Kidney (tissue), 13 donors: ENCODE measurements at regions not wholly inside any gene's neighbourhood (a gene's known extent, or its start where the extent isn't known, plus 50 kb on each side); places are given as distances from the start of the nearest gene placed in this dataset.

Experiments
- DNase-seq, 5 donors: peaks; one replicate each; pipeline ENCODE4 v3.0.0-alpha.2; 2013 to 2020
- FAIRE-seq: peaks from 2 replicates; lab custom pipeline; 2012; peaks lifted over from hg19 to GRCh38; lab: Jason Lieb, UNC
- H3K27ac ChIP-seq, 2 donors: one replicate each; pipeline ENCODE4 v1.7.0; 2013; ENCODE audit warnings: low read depth in 2 of 2, low read length in 2 of 2, inconsistent platforms in 1 of 2
- H3K27me3 ChIP-seq: one replicate; pipeline ENCODE4 v1.7.1; 2013; ENCODE audit warnings: low read length, inconsistent platforms; ENCODE audit not compliant: control insufficient read depth, insufficient read depth
- H3K36me3 ChIP-seq, 3 donors: one replicate each; pipeline versions ENCODE4 v1.7.0 to v1.7.1; 2013; ENCODE audit warnings: low read length in 3 of 3, control low read depth in 1 of 3, inconsistent platforms in 1 of 3; ENCODE audit not compliant: insufficient read depth in 3 of 3, control insufficient read depth in 2 of 3
- H3K4me1 ChIP-seq, 3 donors: one replicate each; pipeline versions ENCODE4 v1.7.0 to v1.7.1; 2013; ENCODE audit warnings: low read length in 3 of 3, inconsistent platforms in 1 of 3, low read depth in 1 of 3; ENCODE audit not compliant: control insufficient read depth in 2 of 3, insufficient read depth in 2 of 3
- H3K4me3 ChIP-seq, 3 donors: one replicate each; pipeline versions ENCODE4 v1.7.0 to v1.8.1; 2013; ENCODE audit warnings: low read length in 3 of 3, control low read depth in 1 of 3, inconsistent platforms in 1 of 3
- H3K9ac ChIP-seq, 3 donors: one replicate each; pipeline versions ENCODE4 v1.7.0 to v1.7.1; 2013; ENCODE audit warnings: low read length in 3 of 3, control low read depth in 1 of 3, inconsistent platforms in 1 of 3
- H3K9me3 ChIP-seq, 3 donors: one replicate each; pipeline versions ENCODE4 v1.7.0 to v1.7.1; 2013; ENCODE audit warnings: low read length in 3 of 3, control low read depth in 1 of 3, inconsistent platforms in 1 of 3; ENCODE audit not compliant: control insufficient read depth in 2 of 3, insufficient read depth in 1 of 3
- CTCF ChIP-seq: IDR thresholded peaks from 3 replicates; pipeline ENCODE4 v1.5.1; 2012; ENCODE audit warnings: mild to moderate bottlenecking, moderate library complexity, borderline replicate concordance; ENCODE audit not compliant: insufficient read depth; ENCODE audit errors: extremely low read depth
- intact Hi-C: fragments of 100-400 bp; cut with DNase I; formaldehyde crosslinking; loops from one replicate; pipeline ENCODE4 v1.11.1; 2022
- donor health status: control.
- donor health status: control.
- donor health status: control.
- donor health status: control.
- donor health status: control.
- donor health status: DM: yes; HTN: yes; CAD: no.
- donor health status: Normal renal cell carcinoma (clear cell type).

GRCh38 chr4:119725688-119726330 lies 97.2 kb upstream of the PDE5A start:
- Histone ChIP-seq H3K36me3 (no peaks in the 10 kb centered on the region), H3K9ac (no peak overlapping the region), H3K9me3 (no peaks in the 10 kb centered on the region), H3K27ac (no peak overlapping the region), H3K27me3 (no peaks in the 10 kb centered on the region), H3K4me1 (peaks cover 0 to 6% (median 2%) of the 10 kb centered on the region in 3 donors), H3K4me3 (no peak overlapping the region)
- FAIRE-seq: no peak
- DNase-seq: no peak
- no peak for TF ChIP-seq CTCF
- intact Hi-C loops: no loop called here

DNA sequence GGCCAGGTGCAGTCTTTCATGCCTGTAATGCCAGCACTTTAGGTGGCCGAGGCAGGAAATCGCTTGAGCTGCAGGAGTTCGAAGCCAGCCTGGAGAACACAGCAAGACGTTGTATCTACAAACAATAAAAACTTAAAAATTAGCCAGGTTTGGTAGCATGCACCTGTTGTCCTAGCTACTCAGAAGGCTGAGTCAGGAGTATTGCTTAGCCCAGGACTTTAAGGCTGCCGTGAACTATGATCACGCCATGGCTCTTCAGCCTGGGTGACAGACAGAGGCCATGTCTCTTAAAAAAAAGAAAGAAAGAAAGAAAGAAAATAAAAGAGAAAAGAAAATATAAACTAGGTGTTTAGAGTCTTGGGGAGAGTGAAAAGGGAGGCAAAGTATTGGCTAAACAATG lies 96.4 kb upstream of the PDE5A start:
- Histone ChIP-seq H3K27ac (no peak overlapping the region), H3K4me3 (no peak overlapping the region), H3K4me1 (peaks cover 0 to 4% (median 0%) of the 10 kb centered on the region in 3 donors), H3K9me3 (no peaks in the 10 kb centered on the region), H3K27me3 (no peaks in the 10 kb centered on the region), H3K9ac (no peak overlapping the region), H3K36me3 (no peaks in the 10 kb centered on the region)
- TF ChIP-seq CTCF: no peak
- DNase-seq (no peak), FAIRE-seq (no peak)
- intact Hi-C loops: no loop called here

GRCh38 chr4:119722670-119723069 lies 94.1 kb upstream of the PDE5A start:
- intact Hi-C loops: no loop called here
- Histone ChIP-seq H3K4me1 (peaks cover 0 to 4% (median 0%) of the 10 kb centered on the region in 3 donors), H3K4me3 (no peak overlapping the region), H3K36me3 (no peaks in the 10 kb centered on the region), H3K27me3 (no peaks in the 10 kb centered on the region), H3K9me3 (peaks cover 0 to 5% (median 0%) of the 10 kb centered on the region in 3 donors), H3K9ac (no peak overlapping the region), H3K27ac (no peak overlapping the region)
- DNase-seq (no peak), FAIRE-seq (no peak)
- no peak for TF ChIP-seq CTCF

DNA sequence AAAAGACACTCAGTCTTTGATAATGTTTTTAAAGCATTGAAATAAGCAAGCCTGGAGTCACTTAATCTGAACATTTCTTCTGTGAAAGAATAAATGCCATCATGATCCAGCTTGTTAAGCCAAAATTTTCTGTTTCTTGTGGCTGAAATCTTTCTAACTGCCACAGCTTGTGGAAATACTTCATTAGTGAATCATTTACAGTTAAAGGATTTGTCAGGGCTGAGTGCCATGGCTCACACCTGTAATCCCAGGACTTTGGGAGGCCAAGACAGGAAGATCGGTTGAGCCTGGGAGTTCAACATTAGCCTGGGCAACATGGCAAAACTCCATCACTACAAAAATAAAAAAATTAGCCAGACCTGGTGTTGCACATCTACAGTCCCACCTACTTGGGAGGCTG lies 93.3 kb upstream of the PDE5A start:
- Histone ChIP-seq H3K9ac (no peak overlapping the region), H3K4me3 (no peak overlapping the region), H3K4me1 (peaks cover 0 to 4% (median 0%) of the 10 kb centered on the region in 3 donors), H3K27ac (no peak overlapping the region), H3K36me3 (no peaks in the 10 kb centered on the region), H3K9me3 (peaks cover 0 to 5% (median 0%) of the 10 kb centered on the region in 3 donors), H3K27me3 (no peaks in the 10 kb centered on the region)
- FAIRE-seq (no peak), DNase-seq (no peak)
- intact Hi-C loops: no loop called here
- TF ChIP-seq CTCF: no peak
